ENCODE measurements at regions not wholly inside any gene's neighbourhood (a gene's known extent, or its start where the extent isn't known, plus 50 kb on each side); places are given as distances from the start of the nearest gene placed in this dataset.

DNA sequence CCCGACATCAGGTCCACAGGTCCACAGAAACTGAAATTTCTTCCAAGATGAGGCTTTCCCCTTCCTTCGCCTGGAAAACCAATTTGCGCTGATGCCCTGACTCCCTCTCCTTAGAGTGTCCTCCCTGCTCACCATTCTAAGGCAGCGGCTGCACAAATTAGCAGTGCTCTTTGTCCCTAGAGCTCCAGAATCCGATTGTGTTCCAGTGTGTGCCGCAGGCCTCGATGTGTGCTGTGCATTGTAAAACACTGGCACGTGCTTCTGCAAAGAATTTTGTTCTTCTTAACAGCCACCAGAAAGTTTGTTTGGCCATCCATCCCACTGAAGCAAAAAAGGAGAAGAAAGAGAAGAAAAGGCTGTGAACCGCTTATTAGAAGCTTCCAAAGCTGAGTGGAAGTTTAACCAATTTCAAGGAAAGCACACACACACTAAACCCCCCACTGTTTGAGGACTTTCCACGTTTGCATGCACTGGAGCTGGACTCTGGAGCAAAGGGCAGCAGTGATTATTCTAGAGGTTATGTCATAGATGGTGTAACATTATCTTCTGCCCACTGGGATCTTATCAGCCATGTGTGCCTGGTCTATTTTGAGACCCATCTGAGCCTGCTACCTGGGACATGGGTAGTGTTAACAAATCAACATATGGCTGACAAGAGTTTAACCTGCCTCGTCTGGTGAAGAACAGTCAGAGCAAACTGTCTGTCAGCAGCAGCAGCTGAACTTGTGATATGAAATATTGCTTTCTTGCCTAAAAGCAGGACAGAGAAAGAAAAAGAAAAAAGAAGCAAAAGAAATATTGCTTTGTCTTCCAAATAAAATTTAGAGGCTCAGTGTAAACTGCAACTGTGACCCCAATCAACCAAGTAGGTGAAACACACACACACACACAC is 64.9 kb upstream of the RREB1 start:
- TF ChIP-seq, protein P1, sequence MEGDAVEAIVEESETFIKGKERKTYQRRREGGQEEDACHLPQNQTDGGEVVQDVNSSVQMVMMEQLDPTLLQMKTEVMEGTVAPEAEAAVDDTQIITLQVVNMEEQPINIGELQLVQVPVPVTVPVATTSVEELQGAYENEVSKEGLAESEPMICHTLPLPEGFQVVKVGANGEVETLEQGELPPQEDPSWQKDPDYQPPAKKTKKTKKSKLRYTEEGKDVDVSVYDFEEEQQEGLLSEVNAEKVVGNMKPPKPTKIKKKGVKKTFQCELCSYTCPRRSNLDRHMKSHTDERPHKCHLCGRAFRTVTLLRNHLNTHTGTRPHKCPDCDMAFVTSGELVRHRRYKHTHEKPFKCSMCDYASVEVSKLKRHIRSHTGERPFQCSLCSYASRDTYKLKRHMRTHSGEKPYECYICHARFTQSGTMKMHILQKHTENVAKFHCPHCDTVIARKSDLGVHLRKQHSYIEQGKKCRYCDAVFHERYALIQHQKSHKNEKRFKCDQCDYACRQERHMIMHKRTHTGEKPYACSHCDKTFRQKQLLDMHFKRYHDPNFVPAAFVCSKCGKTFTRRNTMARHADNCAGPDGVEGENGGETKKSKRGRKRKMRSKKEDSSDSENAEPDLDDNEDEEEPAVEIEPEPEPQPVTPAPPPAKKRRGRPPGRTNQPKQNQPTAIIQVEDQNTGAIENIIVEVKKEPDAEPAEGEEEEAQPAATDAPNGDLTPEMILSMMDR (IDR thresholded peaks at IDR 0.05): no peak
- intact Hi-C loops (cut with DNase I, micrococcal nuclease): no loop called here
- DNase-seq (no peak), ATAC-seq (peak; percentile 71)
- Histone ChIP-seq H3K4me3 (no peak overlapping the region), H3K4me1 (ENCODE audit: low read depth) (peaks cover 7% of the 10 kb centered on the region), H3K9me3 (no peaks in the 10 kb centered on the region), H3K36me3 (ENCODE audit: low read depth) (no peaks in the 10 kb centered on the region)

DNA sequence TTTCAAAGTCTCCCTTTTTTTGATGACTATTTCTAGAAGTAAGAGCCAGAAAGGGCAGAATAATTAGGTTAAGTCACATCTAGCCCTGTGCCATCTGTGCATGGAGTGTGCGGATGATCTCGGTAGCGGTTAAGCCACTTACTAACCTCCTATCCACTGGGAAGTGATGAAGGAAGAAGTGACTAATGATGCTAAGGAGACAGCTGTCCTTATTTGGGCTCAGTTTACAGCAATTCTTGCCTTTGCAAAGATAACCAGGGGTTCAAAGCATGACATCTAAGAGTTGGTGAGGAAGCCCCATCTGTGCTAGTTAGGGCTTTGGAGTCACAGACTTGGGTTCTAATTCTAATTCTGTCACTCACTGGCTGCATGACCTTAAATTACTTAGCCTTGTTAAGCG is 62.4 kb upstream of the RREB1 start:
- TF ChIP-seq, protein P1 (IDR thresholded peaks at IDR 0.05): no peak
- Histone ChIP-seq H3K36me3 (ENCODE audit: low read depth) (no peaks in the 10 kb centered on the region), H3K9me3 (no peaks in the 10 kb centered on the region), H3K4me3 (no peak overlapping the region), H3K4me1 (ENCODE audit: low read depth) (peaks cover 7% of the 10 kb centered on the region)
- ATAC-seq (no peak), DNase-seq (no peak)
- intact Hi-C loops (cut with DNase I, micrococcal nuclease): no loop called here

DNA sequence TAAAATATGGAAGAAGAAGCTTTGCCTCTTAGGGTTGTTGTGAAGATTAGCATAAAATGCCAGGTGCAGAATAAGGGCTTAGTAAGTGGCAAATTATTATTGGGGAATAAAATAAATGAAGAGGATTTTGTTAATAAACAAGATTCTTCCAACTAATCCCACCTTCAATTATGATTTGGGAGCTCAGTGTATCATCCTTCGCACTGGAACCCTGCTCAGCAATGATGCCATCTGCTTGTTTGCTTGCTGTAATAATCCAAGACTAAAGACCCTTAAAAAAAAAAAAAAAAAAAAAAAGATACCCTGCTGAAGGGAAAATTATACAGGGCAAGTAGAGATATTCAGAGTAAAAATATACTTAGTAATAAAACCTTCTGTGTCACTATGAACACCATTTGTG is 62.0 kb upstream of the RREB1 start:
- Histone ChIP-seq H3K36me3 (ENCODE audit: low read depth) (no peaks in the 10 kb centered on the region), H3K4me1 (ENCODE audit: low read depth) (peaks cover 7% of the 10 kb centered on the region), H3K4me3 (no peak overlapping the region), H3K9me3 (no peaks in the 10 kb centered on the region)
- TF ChIP-seq, protein P1 (IDR thresholded peaks at IDR 0.05): no peak
- intact Hi-C loops (cut with DNase I, micrococcal nuclease): no loop called here
- ATAC-seq (no peak), DNase-seq (no peak)

DNA sequence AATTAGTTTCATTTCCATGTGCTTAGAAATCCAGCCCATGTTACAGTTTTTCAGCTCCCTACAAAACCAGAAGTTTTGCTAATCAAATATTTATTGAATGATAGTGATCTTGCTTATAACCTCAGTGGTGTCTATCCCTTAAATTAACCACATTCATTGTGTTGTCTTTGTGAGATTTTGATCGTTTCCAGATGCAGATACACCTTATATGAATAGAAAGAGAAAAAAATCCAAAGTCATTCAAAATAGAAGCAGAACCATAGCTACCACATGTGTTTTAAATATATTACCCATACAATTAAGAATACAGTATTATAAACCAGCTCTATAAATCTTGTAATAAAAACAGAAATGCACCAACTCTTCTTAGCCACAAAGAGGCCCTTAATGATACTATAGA is 60.6 kb upstream of the RREB1 start:
- ATAC-seq (no peak), DNase-seq (no peak)
- Histone ChIP-seq H3K36me3 (ENCODE audit: low read depth) (no peaks in the 10 kb centered on the region), H3K4me3 (no peak overlapping the region), H3K9me3 (no peaks in the 10 kb centered on the region), H3K4me1 (ENCODE audit: low read depth) (peaks cover 7% of the 10 kb centered on the region)
- intact Hi-C loops (cut with DNase I, micrococcal nuclease): no loop called here
- TF ChIP-seq, protein P1 (IDR thresholded peaks at IDR 0.05): no peak

DNA sequence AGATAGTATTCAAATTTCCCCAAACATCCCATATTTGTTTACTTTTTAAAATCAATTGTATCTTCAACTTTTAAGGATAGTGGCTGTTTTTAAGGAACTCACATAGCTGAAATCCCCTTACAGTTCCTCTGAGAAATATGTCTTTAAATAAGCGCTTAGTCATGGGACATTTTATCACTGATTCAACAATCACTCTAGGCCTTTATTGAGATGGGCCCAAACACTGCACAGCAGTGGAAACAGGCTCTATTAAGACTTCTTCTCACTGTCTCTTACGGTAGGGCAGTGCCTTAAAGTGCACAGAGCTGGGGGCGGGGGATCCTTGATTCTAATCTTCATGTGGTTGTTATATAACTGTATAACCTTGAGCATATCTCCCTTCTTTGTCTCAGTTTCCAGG is 59.8 kb upstream of the RREB1 start:
- Histone ChIP-seq H3K36me3 (ENCODE audit: low read depth) (no peaks in the 10 kb centered on the region), H3K4me3 (no peak overlapping the region), H3K4me1 (ENCODE audit: low read depth) (peaks cover under 1% of the 10 kb centered on the region), H3K9me3 (no peaks in the 10 kb centered on the region)
- no peak for DNase-seq
- no peak for ATAC-seq
- TF ChIP-seq, protein P1 (IDR thresholded peaks at IDR 0.05): no peak
- intact Hi-C loops (cut with DNase I, micrococcal nuclease): no loop called here
